Endothelial cell of umbilical vein (primary cell): ENCODE measurements at regions not wholly inside any gene's neighbourhood (a gene's known extent, or its start where the extent isn't known, plus 50 kb on each side); places are given as distances from the start of the nearest gene placed in this dataset.

Experiments used
- BruUV-seq: library from RNA; stranded (reverse); fragments of 400-500 nt; replicated peaks from 2 replicates; lab custom pipeline; 2021; lab: Mats Ljungman, UMichigan
- CTCF ChIA-PET: fragments of 300-600, 350-600 bp; sonication (Branson Sonifier 250); formaldehyde crosslinking; loops from one replicate; lab custom pipeline; 2021; ENCODE audit warnings: antibody characterized with exemption, inconsistent platforms; lab: Charles Lee
- POLR2A ChIA-PET: fragments of 300-600, 350-600 bp; sonication (Branson Sonifier 250); formaldehyde crosslinking; loops from one replicate; lab custom pipeline; 2021; ENCODE audit warnings: antibody characterized with exemption, inconsistent platforms; lab: Charles Lee
- DNase-seq: peaks from one replicate; pipeline ENCODE4 v3.0.0-alpha.2; 2011; ENCODE audit warnings: low read depth, low spot score
- FAIRE-seq: peaks from 2 replicates; lab custom pipeline; 2011; peaks lifted over from hg19 to GRCh38; lab: Jason Lieb, UNC
- H2AFZ ChIP-seq: 2 replicates; pipeline ENCODE4 v1.6.0; 2012; ENCODE audit warnings: low read depth, low read length, control low read depth, inconsistent platforms
- H3K27ac ChIP-seq: 2 replicates; pipeline ENCODE4 v1.5.1; 2011; ENCODE audit warnings: low read depth, mild to moderate bottlenecking, control low read depth, low read length, moderate library complexity; ENCODE audit not compliant: insufficient read depth
- H3K27me3 ChIP-seq, 2 experiments: 2 replicates each; pipeline versions ENCODE4 v1.6.0 to v1.6.1; 2011; ENCODE audit warnings: low read length in 2 of 2, mixed read lengths in 1 of 2; ENCODE audit not compliant: control insufficient read depth in 2 of 2, insufficient read depth in 2 of 2
- H3K36me3 ChIP-seq, 2 experiments: 2 replicates in 1 of 2; 3 replicates in 1 of 2; pipeline ENCODE4 v1.5.1; 2011; ENCODE audit warnings: low read length in 2 of 2, mild to moderate bottlenecking in 1 of 2, moderate library complexity in 1 of 2; ENCODE audit not compliant: control insufficient read depth in 2 of 2, insufficient read depth in 2 of 2; ENCODE audit errors: extremely low read depth in 1 of 2
- H3K4me1 ChIP-seq: 3 replicates; pipeline ENCODE4 v1.5.1; 2011; ENCODE audit warnings: mild to moderate bottlenecking, low read length; ENCODE audit not compliant: control insufficient read depth, insufficient read depth; ENCODE audit errors: extremely low read depth
- H3K4me2 ChIP-seq: 2 replicates; pipeline ENCODE4 v1.6.1; 2011; ENCODE audit warnings: low read length, control low read depth, mixed read lengths; ENCODE audit not compliant: insufficient read depth
- H3K4me3 ChIP-seq, 3 experiments: fragments of 200-600 bp in 1 of 3; sonication (generic), shearing (Covaris generic) in 1 of 3; replicated peaks in 1 of 3; 2 replicates each; pipeline ENCODE4 v1.5.1; 2011 to 2016; ENCODE audit warnings: control low read depth in 3 of 3, low read length in 3 of 3, mild to moderate bottlenecking in 2 of 3, inconsistent platforms in 1 of 3, low read depth in 1 of 3, moderate library complexity in 1 of 3; ENCODE audit not compliant: insufficient read depth in 1 of 3
- H3K79me2 ChIP-seq: 2 replicates; pipeline ENCODE4 v1.6.0; 2012; ENCODE audit warnings: low read length, inconsistent platforms; ENCODE audit not compliant: control insufficient read depth, insufficient read depth
- H3K9ac ChIP-seq: replicated peaks from 2 replicates; pipeline ENCODE3; 2011; ENCODE audit warnings: low read length, control low read depth; ENCODE audit not compliant: insufficient read depth; ENCODE audit errors: extremely low read depth
- H3K9me1 ChIP-seq: replicated peaks from 3 replicates; pipeline ENCODE4 v1.6.0; 2011; ENCODE audit warnings: mild to moderate bottlenecking, low read length; ENCODE audit not compliant: control insufficient read depth, insufficient read depth; ENCODE audit errors: extremely low read depth
- H3K9me3 ChIP-seq: replicated peaks from 2 replicates; pipeline ENCODE4 v1.5.1; 2012; ENCODE audit warnings: low read length, inconsistent platforms; ENCODE audit not compliant: control insufficient read depth, insufficient read depth
- H4K20me1 ChIP-seq: replicated peaks from 2 replicates; pipeline ENCODE3; 2011; ENCODE audit warnings: mild to moderate bottlenecking, low read length; ENCODE audit not compliant: control insufficient read depth, insufficient read depth; ENCODE audit errors: extremely low read depth
- EZH2 ChIP-seq: IDR thresholded peaks from 2 replicates; pipeline ENCODE4 v1.6.1; 2012; ENCODE audit warnings: borderline replicate concordance, low read depth, mild to moderate bottlenecking, moderate library complexity, low read length, inconsistent platforms; ENCODE audit not compliant: severe bottlenecking
- FOS ChIP-seq: IDR thresholded peaks from 2 replicates; pipeline ENCODE4 v1.6.1; 2011; ENCODE audit warnings: mild to moderate bottlenecking, low read length, moderate library complexity, borderline replicate concordance; ENCODE audit not compliant: insufficient read depth
- GATA2 ChIP-seq: IDR thresholded peaks from 2 replicates; pipeline ENCODE4 v1.7.0; 2011; ENCODE audit warnings: low read depth, mild to moderate bottlenecking, moderate library complexity, mixed read lengths, low read length; ENCODE audit not compliant: insufficient read length, insufficient read depth
- JUN ChIP-seq: IDR thresholded peaks from 2 replicates; pipeline ENCODE4 v1.6.1; 2011; ENCODE audit warnings: borderline replicate concordance, low read depth; ENCODE audit not compliant: insufficient read length, insufficient read depth
- MYC ChIP-seq: IDR thresholded peaks from one replicate; pipeline ENCODE4 v1.6.1; 2011; ENCODE audit warnings: mild to moderate bottlenecking, low read depth, low read length
- POLR2A ChIP-seq: IDR thresholded peaks from 2 replicates; pipeline ENCODE4 v1.6.1; 2012; ENCODE audit warnings: low read depth, mild to moderate bottlenecking, control low read depth, low read length
- POLR2AphosphoS5 ChIP-seq: IDR thresholded peaks from 2 replicates; pipeline ENCODE4 v1.6.1; 2012; ENCODE audit warnings: low read depth, mild to moderate bottlenecking, control low read depth, low read length, moderate library complexity; ENCODE audit not compliant: insufficient read depth
- dilution Hi-C: fragments of 300-500 bp; cut with MboI; formaldehyde crosslinking; loops from one replicate; pipeline ENCODE4 v1.15.0; 2019; ENCODE audit warnings: low sequenced_read_pairs; ENCODE audit not compliant: extremely low pct_ligation_motif_present
- intact Hi-C: fragments of 100-400 bp; cut with micrococcal nuclease; formaldehyde crosslinking; loops from one replicate; pipeline ENCODE4 v1.10.0; 2022
- TF ChIP-seq, protein P1 (sequence below): IDR thresholded peaks from 2 replicates; pipeline ENCODE4 v1.6.1; 2011; ENCODE audit not compliant: insufficient read depth, insufficient read length
- TF ChIP-seq, protein P2 (sequence below), 2 donors: IDR thresholded peaks; 1 replicate in 1 of 2; 2 replicates in 1 of 2; pipeline ENCODE4 v1.5.1; 2011; ENCODE audit warnings: low read length in 2 of 2, mild to moderate bottlenecking in 2 of 2, moderate library complexity in 2 of 2, control low read depth in 1 of 2, inconsistent platforms in 1 of 2, low read depth in 1 of 2; ENCODE audit not compliant: insufficient read depth in 1 of 2; ENCODE audit errors: extremely low read depth in 1 of 2

DNA sequence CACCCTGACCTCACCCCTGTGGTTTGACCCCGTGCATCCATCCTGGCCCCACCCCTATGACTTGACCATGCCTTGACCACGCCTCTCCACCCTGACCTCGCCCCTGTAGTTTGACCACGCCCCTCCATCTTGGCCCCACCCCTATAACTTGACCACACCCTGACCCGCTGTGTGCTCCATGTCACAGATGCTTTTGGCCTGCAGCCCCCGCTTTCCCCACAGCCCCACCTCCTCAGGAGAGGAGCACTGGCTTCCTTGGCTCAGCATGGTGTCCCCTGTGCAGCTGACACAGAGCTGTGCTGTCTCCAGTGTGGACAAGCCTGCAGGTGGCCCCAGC lies 269.9 kb upstream of the SFSWAP start:
- no peak for FAIRE-seq
- BruUV-seq: no TSS peak

More for the DNA sequence above, 269.9 kb upstream of the SFSWAP start:
- Histone ChIP-seq H3K79me2 (no peaks in the 10 kb centered on the region), H3K27ac (no peak overlapping the region), H3K4me3 (no peak overlapping the region), H4K20me1 (no peaks in the 10 kb centered on the region), H3K27me3 (no peaks in the 10 kb centered on the region), H3K4me2 (no peak overlapping the region), H2AFZ (no peak overlapping the region), H3K4me1 (no peaks in the 10 kb centered on the region), H3K9me3 (no peaks in the 10 kb centered on the region), H3K9me1 (no peaks in the 10 kb centered on the region), H3K36me3 (no peaks in the 10 kb centered on the region), H3K9ac (no peak overlapping the region)
- no peak for DNase-seq
- dilution Hi-C loops (no loop called here), intact Hi-C loops (no loop called here)
- CTCF ChIA-PET: no interaction called here
- POLR2A ChIA-PET: no interaction called here
- no peak for TF ChIP-seq JUN
- TF ChIP-seq, protein P1, sequence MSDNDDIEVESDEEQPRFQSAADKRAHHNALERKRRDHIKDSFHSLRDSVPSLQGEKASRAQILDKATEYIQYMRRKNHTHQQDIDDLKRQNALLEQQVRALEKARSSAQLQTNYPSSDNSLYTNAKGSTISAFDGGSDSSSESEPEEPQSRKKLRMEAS: no peak
- TF ChIP-seq EZH2: no peak
- no peak for TF ChIP-seq GATA2
- no peak for TF ChIP-seq MYC
- TF ChIP-seq FOS: no peak
- TF ChIP-seq, protein P2, sequence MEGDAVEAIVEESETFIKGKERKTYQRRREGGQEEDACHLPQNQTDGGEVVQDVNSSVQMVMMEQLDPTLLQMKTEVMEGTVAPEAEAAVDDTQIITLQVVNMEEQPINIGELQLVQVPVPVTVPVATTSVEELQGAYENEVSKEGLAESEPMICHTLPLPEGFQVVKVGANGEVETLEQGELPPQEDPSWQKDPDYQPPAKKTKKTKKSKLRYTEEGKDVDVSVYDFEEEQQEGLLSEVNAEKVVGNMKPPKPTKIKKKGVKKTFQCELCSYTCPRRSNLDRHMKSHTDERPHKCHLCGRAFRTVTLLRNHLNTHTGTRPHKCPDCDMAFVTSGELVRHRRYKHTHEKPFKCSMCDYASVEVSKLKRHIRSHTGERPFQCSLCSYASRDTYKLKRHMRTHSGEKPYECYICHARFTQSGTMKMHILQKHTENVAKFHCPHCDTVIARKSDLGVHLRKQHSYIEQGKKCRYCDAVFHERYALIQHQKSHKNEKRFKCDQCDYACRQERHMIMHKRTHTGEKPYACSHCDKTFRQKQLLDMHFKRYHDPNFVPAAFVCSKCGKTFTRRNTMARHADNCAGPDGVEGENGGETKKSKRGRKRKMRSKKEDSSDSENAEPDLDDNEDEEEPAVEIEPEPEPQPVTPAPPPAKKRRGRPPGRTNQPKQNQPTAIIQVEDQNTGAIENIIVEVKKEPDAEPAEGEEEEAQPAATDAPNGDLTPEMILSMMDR (IDR thresholded peaks at IDR 0.05; ENCODE audit: extremely low read depth in 1 of 2, insufficient read depth in 1 of 2, low read depth in 1 of 2, low read length in 2 of 2): no peak
- TF ChIP-seq POLR2AphosphoS5: no peak
- no peak for TF ChIP-seq POLR2A
